Endodermal cell (in vitro differentiated cells): ENCODE measurements at regions not wholly inside any gene's neighbourhood (a gene's known extent, or its start where the extent isn't known, plus 50 kb on each side); places are given as distances from the start of the nearest gene placed in this dataset.
"Not testable (repeated sequence)": the region's sequence is repeated elsewhere in the genome, so short reads cannot be mapped to it uniquely, and the experiment has no call there.

ENCODE experiments used
- DNase-seq: peaks from one replicate; pipeline ENCODE4 v3.0.0-alpha.2; 2017
- H3K27ac ChIP-seq: 2 replicates; pipeline ENCODE4 v1.5.1; 2013; ENCODE audit warnings: mild to moderate bottlenecking, low read depth, low read length, moderate library complexity
- H3K27me3 ChIP-seq: 2 replicates; pipeline ENCODE4 v1.6.1; 2013; ENCODE audit warnings: mild to moderate bottlenecking, low read length, moderate library complexity; ENCODE audit not compliant: insufficient read depth, control insufficient read depth, poor library complexity, severe bottlenecking
- H3K36me3 ChIP-seq: 2 replicates; pipeline ENCODE4 v1.7.0; 2013; ENCODE audit warnings: mild to moderate bottlenecking, low read length, moderate library complexity; ENCODE audit not compliant: control insufficient read depth, insufficient read depth
- H3K4me1 ChIP-seq: one replicate; pipeline ENCODE4 v1.7.0; 2013; ENCODE audit warnings: low read length; ENCODE audit not compliant: control insufficient read depth, insufficient read depth
- H3K4me3 ChIP-seq: 2 replicates; pipeline ENCODE4 v1.5.1; 2013; ENCODE audit warnings: mild to moderate bottlenecking, low read length, moderate library complexity
- H3K9ac ChIP-seq: 2 replicates; pipeline ENCODE4 v1.6.1; 2013; ENCODE audit warnings: mild to moderate bottlenecking, low read length, moderate library complexity; ENCODE audit not compliant: poor library complexity, severe bottlenecking; ENCODE audit errors: extremely low read depth
- H3K9me3 ChIP-seq: 2 replicates; pipeline ENCODE4 v1.6.1; 2013; ENCODE audit warnings: mild to moderate bottlenecking, low read length, moderate library complexity; ENCODE audit not compliant: control insufficient read depth
- H3K27ac Mint-ChIP-seq: 2 replicates; pipeline ENCODE4 v1.8.0; 2020; ENCODE audit warnings: mixed read lengths
- H3K27me3 Mint-ChIP-seq: 2 replicates; pipeline ENCODE4 v1.8.0; 2021; ENCODE audit warnings: mild to moderate bottlenecking, mixed read lengths; ENCODE audit not compliant: insufficient read depth
- H3K36me3 Mint-ChIP-seq: 2 replicates; pipeline ENCODE4 v1.8.0; 2020; ENCODE audit warnings: low read depth, mixed read lengths
- H3K4me1 Mint-ChIP-seq: 2 replicates; pipeline ENCODE4 v1.8.0; 2020; ENCODE audit warnings: mixed read lengths
- H3K4me3 Mint-ChIP-seq: 2 replicates; pipeline ENCODE4 v1.8.0; 2020; ENCODE audit warnings: mild to moderate bottlenecking, moderate library complexity, mixed read lengths
- H3K9me3 Mint-ChIP-seq: 2 replicates; pipeline ENCODE4 v1.8.0; 2020; ENCODE audit warnings: mild to moderate bottlenecking, mixed read lengths
- WGBS, 2 experiments: methylation state at CpG; one replicate each; pipeline versions ENCODE4 v1.1.5 to v1.1.7; 2013; ENCODE audit warnings: missing lambda C conversion rate in 2 of 2, mixed read lengths in 1 of 2; ENCODE audit not compliant: insufficient coverage in 1 of 2, insufficient read length in 1 of 2; 5-methylcytosine and 5-hydroxymethylcytosine counted together
- TF ChIP-seq, protein P1 (sequence below): fragments of 200-600 bp; sonication (generic); conservative IDR thresholded peaks from 2 replicates; pipeline ENCODE4 v1.5.0; 2021; ENCODE audit warnings: antibody characterized with exemption, mild to moderate bottlenecking

DNA sequence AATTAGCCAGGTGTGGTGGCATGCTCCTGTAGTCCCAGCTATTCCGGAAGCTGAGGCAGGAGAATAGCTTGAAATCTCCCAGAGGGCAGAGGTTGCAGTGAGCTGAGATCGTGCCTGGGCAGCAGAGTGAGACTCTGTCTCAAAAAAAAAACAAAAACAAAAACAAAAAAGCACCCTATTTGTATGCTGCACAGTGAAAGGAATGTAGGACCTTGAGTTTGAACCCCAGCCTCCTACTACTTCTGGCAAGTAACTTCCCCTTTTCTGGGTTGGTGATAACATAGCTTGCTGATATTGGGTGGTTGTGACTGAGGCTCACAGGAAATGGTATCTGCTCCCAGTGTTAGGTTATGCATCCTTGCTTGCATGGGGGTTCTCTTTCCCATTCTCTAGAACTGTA lies 205.3 kb downstream of the BUB3 start:
- Histone ChIP-seq H3K36me3 (no peaks in the 10 kb centered on the region), H3K27me3 (no peaks in the 10 kb centered on the region), H3K4me1 (peaks cover 4% of the 10 kb centered on the region), H3K9me3 (no peaks in the 10 kb centered on the region), H3K9ac (no peak overlapping the region), H3K4me3 (no peak overlapping the region), H3K27ac (no peak overlapping the region)
- Mint-ChIP-seq H3K27ac (no peak overlapping the region), H3K4me1 (peaks cover 7% of the 10 kb centered on the region), H3K9me3 (no peaks in the 10 kb centered on the region), H3K4me3 (no peak overlapping the region), H3K36me3 (no peaks in the 10 kb centered on the region), H3K27me3 (no peaks in the 10 kb centered on the region)
- TF ChIP-seq, protein P1, sequence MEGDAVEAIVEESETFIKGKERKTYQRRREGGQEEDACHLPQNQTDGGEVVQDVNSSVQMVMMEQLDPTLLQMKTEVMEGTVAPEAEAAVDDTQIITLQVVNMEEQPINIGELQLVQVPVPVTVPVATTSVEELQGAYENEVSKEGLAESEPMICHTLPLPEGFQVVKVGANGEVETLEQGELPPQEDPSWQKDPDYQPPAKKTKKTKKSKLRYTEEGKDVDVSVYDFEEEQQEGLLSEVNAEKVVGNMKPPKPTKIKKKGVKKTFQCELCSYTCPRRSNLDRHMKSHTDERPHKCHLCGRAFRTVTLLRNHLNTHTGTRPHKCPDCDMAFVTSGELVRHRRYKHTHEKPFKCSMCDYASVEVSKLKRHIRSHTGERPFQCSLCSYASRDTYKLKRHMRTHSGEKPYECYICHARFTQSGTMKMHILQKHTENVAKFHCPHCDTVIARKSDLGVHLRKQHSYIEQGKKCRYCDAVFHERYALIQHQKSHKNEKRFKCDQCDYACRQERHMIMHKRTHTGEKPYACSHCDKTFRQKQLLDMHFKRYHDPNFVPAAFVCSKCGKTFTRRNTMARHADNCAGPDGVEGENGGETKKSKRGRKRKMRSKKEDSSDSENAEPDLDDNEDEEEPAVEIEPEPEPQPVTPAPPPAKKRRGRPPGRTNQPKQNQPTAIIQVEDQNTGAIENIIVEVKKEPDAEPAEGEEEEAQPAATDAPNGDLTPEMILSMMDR = no peak
- WGBS, 2 experiments = 73 to 96% methylated on average over 2 of the region's 2 CpGs
- no peak for DNase-seq

DNA sequence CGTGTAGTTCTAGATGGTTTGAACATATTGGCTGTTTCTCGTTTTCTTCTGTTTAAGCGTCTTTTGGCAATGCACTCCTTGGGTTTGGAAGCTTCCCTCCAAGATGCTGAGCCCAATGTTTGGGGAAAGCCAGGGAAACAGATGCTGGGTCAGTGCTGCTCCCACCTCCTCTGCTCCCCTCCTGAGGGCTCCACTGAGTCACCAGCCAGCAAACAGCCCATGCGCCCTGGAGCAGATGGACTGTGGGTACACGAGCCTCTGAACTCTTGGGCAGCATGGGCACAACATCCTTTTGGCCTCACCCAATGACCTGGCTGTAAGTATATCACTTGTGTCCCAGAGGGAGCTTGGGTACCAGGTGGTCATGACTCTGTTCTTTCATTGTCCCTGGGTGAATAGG lies 207.6 kb downstream of the BUB3 start:
- no peaks in the 10 kb centered on the region for H3K27me3 ChIP-seq
- H3K9ac ChIP-seq = no peak overlapping the region
- no peaks in the 10 kb centered on the region for H3K4me1 Mint-ChIP-seq
- H3K4me3 ChIP-seq = no peak overlapping the region
- DNase-seq = no peak
- no peak overlapping the region for H3K27ac ChIP-seq
- H3K9me3 ChIP-seq = no peaks in the 10 kb centered on the region
- WGBS, 2 experiments = 83 to 89% methylated on average over 2 to 5 of the region's 5 CpGs
- no peaks in the 10 kb centered on the region for H3K4me1 ChIP-seq
- H3K9me3 Mint-ChIP-seq = no peaks in the 10 kb centered on the region
- TF ChIP-seq, protein P1 = peak; percentile 30
- no peaks in the 10 kb centered on the region for H3K36me3 ChIP-seq
- H3K4me3 Mint-ChIP-seq = no peak overlapping the region
- H3K27ac Mint-ChIP-seq = no peak overlapping the region
- H3K36me3 Mint-ChIP-seq = no peaks in the 10 kb centered on the region
- H3K27me3 Mint-ChIP-seq = no peaks in the 10 kb centered on the region

DNA sequence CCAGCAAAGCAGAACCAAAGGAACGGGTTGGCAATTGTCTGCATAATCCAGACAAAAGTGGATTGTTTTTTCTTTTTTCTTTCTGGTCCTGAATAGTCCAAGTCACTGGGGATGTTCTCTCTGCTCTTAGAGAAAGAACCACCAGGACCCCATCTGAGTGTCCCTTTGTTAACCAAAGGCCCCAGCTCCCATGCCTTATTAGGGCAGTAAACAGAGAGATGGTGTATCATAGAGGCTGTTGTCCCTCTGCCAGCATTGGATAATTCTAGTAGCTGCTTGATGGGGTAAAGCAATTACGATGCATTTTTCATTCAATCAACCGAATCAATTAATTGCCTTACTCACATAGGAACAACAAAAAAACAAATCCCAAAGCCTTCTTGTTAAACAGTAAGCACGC lies 213.0 kb downstream of the BUB3 start:
- Histone ChIP-seq H3K9ac (no peak overlapping the region), H3K27ac (no peak overlapping the region), H3K4me1 (no peaks in the 10 kb centered on the region), H3K9me3 (peaks cover 5% of the 10 kb centered on the region), H3K4me3 (no peak overlapping the region), H3K27me3 (no peaks in the 10 kb centered on the region), H3K36me3 (no peaks in the 10 kb centered on the region)
- no peak for DNase-seq
- no peaks in the 10 kb centered on the region for H3K27me3 Mint-ChIP-seq
- TF ChIP-seq, protein P1 = no peak
- peaks cover 2% of the 10 kb centered on the region for H3K36me3 Mint-ChIP-seq
- WGBS, 2 experiments = 88 to 90% methylated on average over 3 to 4 of the region's 4 CpGs
- no peak overlapping the region for H3K4me3 Mint-ChIP-seq
- H3K4me1 Mint-ChIP-seq = no peaks in the 10 kb centered on the region
- H3K27ac Mint-ChIP-seq = no peak overlapping the region
- peaks cover 18% of the 10 kb centered on the region for H3K9me3 Mint-ChIP-seq

DNA sequence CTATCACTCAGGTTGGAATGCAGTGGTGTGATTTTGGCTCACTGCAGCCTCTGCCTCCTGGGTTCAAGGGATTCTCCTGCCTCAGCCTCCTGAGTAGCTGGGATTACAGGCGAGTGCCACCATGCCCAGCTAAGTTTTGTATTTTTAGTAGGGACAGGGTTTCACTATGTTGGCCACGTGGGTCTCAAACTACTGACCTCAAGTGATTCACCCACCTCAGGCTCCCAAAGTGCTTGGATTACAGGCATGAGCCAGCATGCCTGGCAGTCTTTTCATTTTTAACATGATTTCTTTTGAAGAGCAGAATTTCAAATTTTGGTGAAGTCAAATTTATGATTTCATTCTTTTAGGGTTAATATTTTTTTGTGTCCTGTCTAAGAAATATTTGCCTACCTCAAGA lies 217.4 kb downstream of the BUB3 start:
- DNase-seq, H3K4me1 Mint-ChIP-seq, H3K4me3 ChIP-seq: not testable (repeated sequence)

More for the DNA sequence above, 217.4 kb downstream of the BUB3 start:
- not testable (repeated sequence) for H3K27me3 ChIP-seq, H3K36me3 Mint-ChIP-seq, H3K36me3 ChIP-seq, H3K9me3 ChIP-seq, H3K4me1 ChIP-seq, H3K27ac ChIP-seq, H3K4me3 Mint-ChIP-seq, H3K27ac Mint-ChIP-seq, H3K27me3 Mint-ChIP-seq, H3K9ac ChIP-seq
- WGBS, 2 experiments = 89 to 94% methylated on average over 2 of the region's 2 CpGs
- H3K9me3 Mint-ChIP-seq = peaks cover 18% of the 10 kb centered on the region
